Activated naive CD8-positive, alpha-beta T cell treated with anti-CD3 and anti-CD28 coated beads for 36 hours (primary cell): ENCODE measurements at regions not wholly inside any gene's neighbourhood (a gene's known extent, or its start where the extent isn't known, plus 50 kb on each side); places are given as distances from the start of the nearest gene placed in this dataset.

ENCODE experiments used
- DNase-seq: peaks from one replicate; pipeline ENCODE4 v3.0.0; 2021
- H3K27ac Mint-ChIP-seq: one replicate; pipeline ENCODE4 v1.8.0; 2022; ENCODE audit warnings: mild to moderate bottlenecking, moderate library complexity, mixed read lengths
- H3K27me3 Mint-ChIP-seq: one replicate; pipeline ENCODE4 v1.8.0; 2022; ENCODE audit warnings: mild to moderate bottlenecking, mixed read lengths
- H3K36me3 Mint-ChIP-seq: one replicate; pipeline ENCODE4 v1.8.0; 2021; ENCODE audit warnings: mild to moderate bottlenecking, mixed read lengths
- H3K4me1 Mint-ChIP-seq: one replicate; pipeline ENCODE4 v1.8.0; 2021; ENCODE audit warnings: mixed read lengths
- H3K4me3 Mint-ChIP-seq: one replicate; pipeline ENCODE4 v1.8.0; 2022; ENCODE audit warnings: mild to moderate bottlenecking, moderate library complexity, mixed read lengths
- H3K9me3 Mint-ChIP-seq: one replicate; pipeline ENCODE4 v1.8.0; 2022; ENCODE audit warnings: mixed read lengths

DNA sequence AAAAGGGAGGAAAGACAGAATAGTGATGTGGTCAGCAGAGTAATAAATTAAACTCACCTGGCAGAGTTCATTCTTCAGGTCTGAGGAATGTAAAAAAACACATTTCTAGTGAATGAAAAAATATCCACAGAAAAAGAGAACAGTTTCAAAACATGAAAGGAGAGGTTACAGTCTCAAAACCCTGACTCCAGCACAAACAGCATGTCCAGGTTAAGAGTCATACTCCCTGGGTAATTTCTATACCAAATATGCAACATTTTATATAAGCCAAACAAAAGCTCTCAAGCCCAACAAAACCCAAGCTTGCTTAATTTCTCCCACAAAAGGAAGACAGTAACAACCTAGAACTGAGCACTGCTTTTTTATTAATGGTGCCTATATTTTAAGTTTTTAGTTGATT is 173.0 kb downstream of the NTMT2 start:
- DNase-seq = no peak
- H3K4me3 Mint-ChIP-seq = no peak overlapping the region
- H3K4me1 Mint-ChIP-seq = no peaks in the 10 kb centered on the region
- H3K27me3 Mint-ChIP-seq = no peaks in the 10 kb centered on the region
- no peaks in the 10 kb centered on the region for H3K9me3 Mint-ChIP-seq
- H3K36me3 Mint-ChIP-seq = no peaks in the 10 kb centered on the region
- H3K27ac Mint-ChIP-seq = no peak overlapping the region

DNA sequence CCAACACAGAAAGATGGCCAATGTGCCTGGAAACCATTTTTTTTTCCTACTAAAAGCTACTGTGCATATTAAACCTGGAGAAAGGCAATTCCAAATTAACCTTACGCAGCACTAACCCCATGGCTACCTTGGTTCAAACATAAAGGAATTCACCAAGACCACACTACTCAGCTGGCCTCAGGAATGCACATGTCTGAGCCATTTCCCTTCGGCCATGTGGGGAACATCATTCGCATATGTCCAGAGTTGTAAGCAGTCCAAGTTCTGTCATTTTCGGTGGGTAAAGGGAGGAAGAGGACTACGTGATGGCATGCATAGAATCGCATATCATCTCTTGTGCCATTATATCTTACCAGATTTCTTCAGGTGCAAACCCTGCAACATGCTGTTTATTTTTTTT is 175.4 kb downstream of the NTMT2 start:
- Mint-ChIP-seq H3K27me3 (no peaks in the 10 kb centered on the region), H3K27ac (no peak overlapping the region), H3K4me1 (no peaks in the 10 kb centered on the region), H3K36me3 (no peaks in the 10 kb centered on the region), H3K9me3 (no peaks in the 10 kb centered on the region), H3K4me3 (no peak overlapping the region)
- no peak for DNase-seq

DNA sequence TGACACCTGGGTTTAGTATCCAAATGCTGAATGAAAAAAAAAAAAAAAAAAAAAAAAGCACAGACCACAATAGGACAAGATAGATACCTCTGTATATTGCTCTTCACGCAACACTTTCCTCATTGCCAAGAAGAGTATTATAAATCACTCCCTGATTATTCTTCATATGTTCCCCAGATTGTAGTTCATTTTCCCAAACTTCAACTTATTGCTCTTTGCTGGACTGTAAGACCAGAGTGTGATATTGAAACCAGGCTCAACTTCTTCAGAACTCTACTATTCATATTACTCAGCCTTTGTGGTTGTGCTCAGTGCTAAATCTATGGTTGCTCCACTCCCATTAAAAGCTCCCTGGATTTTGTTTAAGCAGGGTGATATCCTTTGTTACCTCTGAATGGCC is 180.4 kb downstream of the NTMT2 start:
- no peaks in the 10 kb centered on the region for H3K36me3 Mint-ChIP-seq
- no peaks in the 10 kb centered on the region for H3K4me1 Mint-ChIP-seq
- H3K27ac Mint-ChIP-seq = no peak overlapping the region
- peaks cover 6% of the 10 kb centered on the region for H3K27me3 Mint-ChIP-seq
- DNase-seq = no peak
- no peaks in the 10 kb centered on the region for H3K9me3 Mint-ChIP-seq
- H3K4me3 Mint-ChIP-seq = no peak overlapping the region

DNA sequence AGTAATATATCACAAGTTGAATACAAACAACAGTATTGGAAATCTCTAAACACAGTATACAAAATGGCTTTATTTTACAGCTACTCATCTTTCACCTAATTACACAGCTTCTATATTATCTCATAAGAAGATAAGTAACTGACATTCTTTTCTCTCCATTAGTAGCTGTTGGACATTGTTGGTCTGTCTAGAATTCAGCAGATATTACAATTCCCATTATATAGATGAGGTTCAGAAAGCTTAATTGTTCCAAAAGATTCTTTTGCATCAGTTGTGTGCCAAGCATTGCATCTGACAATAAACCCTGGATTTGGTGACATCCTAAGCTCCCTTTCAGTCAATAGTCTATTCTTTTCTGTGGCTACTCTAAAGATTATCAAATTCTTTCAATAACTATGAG is 187.0 kb downstream of the NTMT2 start:
- Mint-ChIP-seq H3K36me3 (no peaks in the 10 kb centered on the region), H3K27me3 (peaks cover 6% of the 10 kb centered on the region), H3K4me3 (no peak overlapping the region), H3K27ac (no peak overlapping the region), H3K9me3 (no peaks in the 10 kb centered on the region), H3K4me1 (no peaks in the 10 kb centered on the region)
- DNase-seq = no peak

DNA sequence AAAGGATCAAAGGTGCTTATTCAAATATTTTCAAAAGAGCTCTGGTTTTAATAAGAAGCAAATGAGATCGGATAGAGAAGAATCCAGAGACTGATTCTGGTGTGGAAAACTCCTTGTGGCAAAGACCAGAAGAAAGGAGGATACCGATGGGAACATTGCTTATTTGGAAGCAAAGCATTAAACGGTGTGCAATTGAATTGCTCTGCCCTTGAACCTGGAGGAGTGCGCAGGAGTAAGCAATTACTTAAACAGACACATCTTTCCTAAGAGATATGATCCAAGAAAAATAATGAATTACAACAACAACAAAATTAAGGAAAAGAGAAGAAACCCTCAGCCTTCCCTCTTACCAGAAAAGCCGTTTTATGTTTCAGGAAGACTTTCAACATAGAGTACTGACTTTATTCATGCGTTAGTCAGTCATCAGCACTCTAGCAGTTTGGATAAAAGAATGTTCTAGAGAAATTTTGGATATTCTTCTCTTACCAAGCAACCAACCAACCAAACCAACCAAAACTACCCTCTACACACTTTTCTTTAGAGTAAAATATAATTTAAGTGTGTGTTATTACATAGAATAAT is 191.7 kb downstream of the NTMT2 start:
- no peak for DNase-seq
- H3K4me1 Mint-ChIP-seq = no peaks in the 10 kb centered on the region
- H3K4me3 Mint-ChIP-seq = no peak overlapping the region
- H3K36me3 Mint-ChIP-seq = no peaks in the 10 kb centered on the region
- no peak overlapping the region for H3K27ac Mint-ChIP-seq
- H3K27me3 Mint-ChIP-seq = peaks cover 19% of the 10 kb centered on the region
- H3K9me3 Mint-ChIP-seq = no peaks in the 10 kb centered on the region

DNA sequence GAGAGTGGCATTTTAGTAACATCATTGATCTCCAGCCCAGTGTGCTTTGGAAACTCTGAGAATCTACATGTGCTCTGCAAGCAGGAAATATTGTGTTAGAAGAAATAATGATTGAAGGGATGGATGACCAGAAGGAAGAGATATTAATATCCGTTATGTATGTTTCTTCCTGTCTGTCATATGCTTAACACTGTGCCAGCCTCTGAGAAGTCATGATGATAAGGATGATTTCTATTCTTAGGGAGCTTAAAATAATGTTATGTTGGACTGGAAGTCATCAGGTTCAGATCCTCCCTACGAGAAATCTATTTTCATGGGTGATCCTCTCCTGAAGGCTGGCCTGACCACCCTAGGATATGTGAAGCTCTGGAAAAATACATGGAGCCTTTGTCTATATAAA is 192.4 kb upstream of the GORAB start:
- no peaks in the 10 kb centered on the region for H3K4me1 Mint-ChIP-seq
- DNase-seq = no peak
- H3K4me3 Mint-ChIP-seq = no peak overlapping the region
- H3K9me3 Mint-ChIP-seq = no peaks in the 10 kb centered on the region
- peaks cover 24% of the 10 kb centered on the region for H3K27me3 Mint-ChIP-seq
- no peaks in the 10 kb centered on the region for H3K36me3 Mint-ChIP-seq
- no peak overlapping the region for H3K27ac Mint-ChIP-seq

DNA sequence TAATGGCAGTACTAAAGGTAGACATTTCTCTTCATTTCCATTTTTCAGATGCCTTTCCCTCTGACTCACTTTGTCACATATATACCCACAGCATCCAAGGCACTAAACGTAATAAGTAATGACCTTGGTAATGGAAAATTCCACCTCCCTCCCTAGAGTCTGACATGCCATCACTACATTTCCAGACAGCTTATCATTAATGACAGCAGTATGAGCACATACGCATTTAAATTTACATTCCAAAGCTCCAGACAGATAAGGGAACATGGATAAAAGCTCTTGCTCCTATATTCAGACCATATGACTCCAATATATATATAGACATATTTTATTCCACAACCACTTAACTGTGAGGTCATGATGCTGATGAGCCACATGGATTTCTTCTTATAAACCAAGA is 191.7 kb upstream of the GORAB start:
- no peak overlapping the region for H3K4me3 Mint-ChIP-seq
- no peaks in the 10 kb centered on the region for H3K36me3 Mint-ChIP-seq
- H3K27me3 Mint-ChIP-seq = peaks cover 29% of the 10 kb centered on the region
- H3K9me3 Mint-ChIP-seq = no peaks in the 10 kb centered on the region
- DNase-seq = no peak
- H3K27ac Mint-ChIP-seq = no peak overlapping the region
- no peaks in the 10 kb centered on the region for H3K4me1 Mint-ChIP-seq

DNA sequence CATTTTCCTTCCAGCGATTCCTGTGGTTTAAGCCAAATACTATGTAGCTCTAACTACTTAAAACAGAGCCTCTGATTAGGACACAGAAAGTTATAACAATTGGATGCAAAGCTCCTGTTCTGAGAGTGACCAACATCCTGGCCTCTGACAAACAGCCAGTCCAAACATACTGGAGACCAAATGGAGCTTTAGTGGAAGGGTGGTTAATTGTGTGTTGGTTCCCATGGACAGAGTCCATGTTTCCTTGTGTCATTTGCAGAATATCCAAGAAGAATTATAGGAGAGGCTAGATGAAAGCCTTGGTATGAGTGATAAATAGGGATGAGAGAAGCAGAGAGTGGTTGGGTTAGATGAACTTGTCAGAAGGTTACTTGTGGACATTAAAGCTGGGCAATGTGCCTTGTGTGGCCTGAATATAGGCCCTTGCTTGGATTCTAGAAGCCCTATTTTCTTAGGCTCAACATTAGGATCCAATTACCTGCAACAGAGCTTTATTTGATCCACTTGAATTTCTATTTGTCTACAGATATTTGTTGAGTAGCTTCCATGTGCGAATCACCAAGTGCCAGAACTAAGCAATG is 180.5 kb upstream of the GORAB start:
- no peak for DNase-seq
- peaks cover 19% of the 10 kb centered on the region for H3K27me3 Mint-ChIP-seq
- H3K27ac Mint-ChIP-seq = no peak overlapping the region
- no peaks in the 10 kb centered on the region for H3K36me3 Mint-ChIP-seq
- no peaks in the 10 kb centered on the region for H3K4me1 Mint-ChIP-seq
- peaks cover 1% of the 10 kb centered on the region for H3K9me3 Mint-ChIP-seq
- no peak overlapping the region for H3K4me3 Mint-ChIP-seq

DNA sequence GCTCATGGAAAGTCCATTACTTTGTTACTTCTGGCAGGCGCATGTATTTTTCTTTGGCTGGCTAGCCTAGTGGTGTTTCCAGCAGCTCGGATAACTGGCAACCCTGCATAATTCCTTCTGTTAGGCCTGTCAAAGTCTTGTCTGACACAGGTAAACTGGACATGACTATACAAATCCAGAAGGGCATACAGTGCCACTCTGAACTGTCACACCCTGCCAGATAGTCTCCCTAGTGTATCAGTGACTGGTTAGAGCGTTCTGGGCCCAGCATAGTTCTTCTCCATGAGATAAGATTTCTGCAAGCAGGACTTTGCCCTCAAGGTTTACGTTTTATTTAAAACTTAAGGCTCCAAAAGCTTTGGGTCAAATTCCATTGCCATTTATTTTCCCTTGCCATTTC is 177.7 kb upstream of the GORAB start:
- Mint-ChIP-seq H3K9me3 (peaks cover 5% of the 10 kb centered on the region), H3K4me1 (no peaks in the 10 kb centered on the region), H3K4me3 (no peak overlapping the region), H3K27ac (no peak overlapping the region), H3K36me3 (no peaks in the 10 kb centered on the region), H3K27me3 (peaks cover 13% of the 10 kb centered on the region)
- DNase-seq = no peak

DNA sequence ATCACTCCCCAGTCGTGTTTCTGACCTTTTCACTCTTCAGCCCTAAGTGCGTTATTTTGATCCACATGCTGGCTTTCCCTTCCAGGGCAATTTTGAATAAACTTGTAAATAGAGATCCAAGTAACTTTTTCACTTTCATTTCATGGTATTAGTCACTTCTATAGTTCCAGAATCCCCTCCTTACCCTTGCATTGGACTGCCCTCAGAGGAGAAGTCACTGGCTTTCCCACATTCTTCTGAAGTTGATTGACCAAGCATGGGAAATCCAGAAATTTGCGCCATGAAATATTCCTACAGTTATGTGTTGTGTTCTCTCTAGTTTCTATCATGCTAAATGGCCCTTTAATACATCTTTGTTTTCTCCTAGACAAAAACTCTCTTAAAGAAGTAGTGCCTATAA is 177.3 kb upstream of the GORAB start:
- no peak overlapping the region for H3K27ac Mint-ChIP-seq
- no peak for DNase-seq

DNA sequence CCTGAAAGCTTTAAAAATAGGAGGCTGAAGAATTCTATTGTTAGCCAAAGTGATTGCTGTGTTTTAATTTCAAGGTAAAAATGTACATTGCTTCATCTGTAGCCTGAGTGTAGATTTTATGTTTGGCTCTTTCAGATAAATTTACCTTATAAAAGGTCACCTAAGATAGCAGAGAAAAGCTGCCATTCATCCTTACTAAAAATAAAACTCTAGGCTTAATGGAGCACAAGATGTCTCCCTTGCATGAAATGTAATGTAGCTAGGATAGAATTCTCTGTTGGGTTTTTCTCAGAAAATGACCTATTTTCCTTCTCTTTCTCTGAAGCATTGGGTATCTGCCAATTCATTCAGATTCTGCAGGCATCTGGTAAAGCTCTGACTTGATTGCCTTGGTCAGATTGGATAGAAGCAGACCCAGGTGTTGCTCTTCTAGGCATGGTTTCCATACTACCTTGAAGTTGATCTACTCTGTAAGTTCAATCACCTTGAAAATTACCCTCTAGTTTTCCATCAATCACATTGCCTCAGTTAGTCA is 176.6 kb upstream of the GORAB start:
- no peak overlapping the region for H3K4me3 Mint-ChIP-seq
- H3K36me3 Mint-ChIP-seq = no peaks in the 10 kb centered on the region
- no peaks in the 10 kb centered on the region for H3K4me1 Mint-ChIP-seq
- H3K27me3 Mint-ChIP-seq = peaks cover 9% of the 10 kb centered on the region
- H3K27ac Mint-ChIP-seq = no peak overlapping the region
- no peak for DNase-seq
- peaks cover 10% of the 10 kb centered on the region for H3K9me3 Mint-ChIP-seq

More for the DNA sequence above, 177.3 kb upstream of the GORAB start:
- Mint-ChIP-seq H3K4me3 (no peak overlapping the region), H3K4me1 (no peaks in the 10 kb centered on the region), H3K36me3 (no peaks in the 10 kb centered on the region), H3K27me3 (peaks cover 9% of the 10 kb centered on the region), H3K9me3 (peaks cover 6% of the 10 kb centered on the region)

DNA sequence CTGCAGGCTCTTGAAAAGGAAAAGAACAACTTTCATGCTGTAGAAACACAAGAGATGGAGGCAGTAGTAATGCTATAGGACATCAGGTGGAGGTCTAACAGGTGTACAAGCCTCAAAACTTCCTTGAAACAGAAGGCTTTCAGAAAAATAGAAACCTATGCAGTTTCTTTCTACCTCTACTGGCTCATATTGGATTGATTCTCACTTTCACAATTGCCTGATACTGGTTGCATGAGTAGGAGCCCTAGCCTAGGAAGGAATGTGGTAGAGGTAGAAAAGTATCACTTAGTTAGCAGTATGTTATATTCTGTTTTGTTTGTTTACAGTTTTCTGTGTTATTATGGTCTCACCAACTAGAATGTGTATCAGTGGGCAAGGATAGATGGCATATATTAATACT is 175.4 kb upstream of the GORAB start:
- Mint-ChIP-seq H3K27ac (no peak overlapping the region), H3K27me3 (peaks cover 9% of the 10 kb centered on the region), H3K36me3 (no peaks in the 10 kb centered on the region), H3K4me3 (no peak overlapping the region), H3K9me3 (peaks cover 10% of the 10 kb centered on the region), H3K4me1 (no peaks in the 10 kb centered on the region)
- no peak for DNase-seq

DNA sequence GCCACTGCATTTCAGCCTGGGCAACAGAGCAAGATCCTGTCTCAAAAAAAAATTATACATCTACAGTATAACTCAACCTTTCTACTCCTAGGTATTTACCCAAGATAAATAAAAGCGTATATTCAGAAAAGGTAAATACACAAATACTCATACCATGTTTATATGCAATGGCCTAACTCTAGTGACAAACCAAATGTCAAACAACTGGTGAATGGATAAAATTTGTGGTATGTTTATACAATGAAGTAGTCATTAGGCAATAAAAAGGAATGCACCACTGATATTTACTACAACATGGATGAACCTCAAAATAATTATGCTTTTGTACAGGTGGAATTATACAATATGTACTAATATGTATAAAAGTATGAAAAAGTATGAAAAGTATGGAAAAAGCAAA is 174.2 kb upstream of the GORAB start:
- Mint-ChIP-seq H3K4me3 (no peak overlapping the region), H3K27me3 (peaks cover 9% of the 10 kb centered on the region), H3K4me1 (no peaks in the 10 kb centered on the region), H3K36me3 (no peaks in the 10 kb centered on the region), H3K9me3 (peaks cover 11% of the 10 kb centered on the region), H3K27ac (no peak overlapping the region)
- no peak for DNase-seq

DNA sequence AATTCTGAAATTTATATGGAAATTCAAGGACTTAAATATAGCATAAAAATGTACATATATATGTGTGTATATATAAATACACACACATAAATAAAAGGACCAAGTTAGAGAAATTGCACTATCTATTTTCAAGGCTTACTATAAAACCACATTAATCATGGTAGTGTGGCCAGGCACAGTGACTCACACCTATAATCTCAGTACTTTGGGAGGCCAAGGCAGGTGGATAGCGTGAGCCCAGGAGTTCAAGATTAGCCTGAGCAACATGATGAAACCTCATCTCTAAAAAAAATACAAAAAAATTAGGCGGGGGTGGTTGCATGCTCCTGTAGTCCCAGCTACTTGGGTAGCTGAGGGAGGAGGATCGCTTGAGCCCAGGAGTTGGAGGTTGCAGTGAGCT is 171.4 kb upstream of the GORAB start:
- Mint-ChIP-seq H3K4me1 (no peaks in the 10 kb centered on the region), H3K36me3 (no peaks in the 10 kb centered on the region), H3K4me3 (no peak overlapping the region), H3K27ac (no peak overlapping the region), H3K9me3 (peaks cover 21% of the 10 kb centered on the region), H3K27me3 (no peaks in the 10 kb centered on the region)
- DNase-seq = no peak

DNA sequence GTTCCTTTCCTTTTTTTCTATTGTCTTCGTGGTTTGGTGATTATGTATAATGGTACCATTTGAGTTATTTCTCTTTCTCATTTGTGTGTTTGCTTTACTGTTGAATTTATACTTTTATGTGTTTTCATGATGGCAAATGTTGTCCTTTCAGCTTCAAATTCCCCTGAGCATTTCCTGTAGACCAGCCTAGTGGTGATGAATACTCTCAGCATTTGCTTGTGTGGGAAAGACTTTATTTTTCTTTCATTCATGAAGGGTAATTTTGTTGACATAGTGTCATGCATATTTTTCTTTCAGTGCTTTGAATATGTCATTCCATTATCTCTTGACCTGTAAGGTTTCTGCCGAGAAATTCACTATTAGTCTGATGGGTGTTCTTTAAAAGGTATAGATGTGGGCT is 166.6 kb upstream of the GORAB start:
- Mint-ChIP-seq H3K27ac (no peak overlapping the region), H3K36me3 (no peaks in the 10 kb centered on the region), H3K4me1 (no peaks in the 10 kb centered on the region), H3K9me3 (peaks cover 19% of the 10 kb centered on the region), H3K27me3 (peaks cover 4% of the 10 kb centered on the region), H3K4me3 (no peak overlapping the region)
- DNase-seq = no peak

DNA sequence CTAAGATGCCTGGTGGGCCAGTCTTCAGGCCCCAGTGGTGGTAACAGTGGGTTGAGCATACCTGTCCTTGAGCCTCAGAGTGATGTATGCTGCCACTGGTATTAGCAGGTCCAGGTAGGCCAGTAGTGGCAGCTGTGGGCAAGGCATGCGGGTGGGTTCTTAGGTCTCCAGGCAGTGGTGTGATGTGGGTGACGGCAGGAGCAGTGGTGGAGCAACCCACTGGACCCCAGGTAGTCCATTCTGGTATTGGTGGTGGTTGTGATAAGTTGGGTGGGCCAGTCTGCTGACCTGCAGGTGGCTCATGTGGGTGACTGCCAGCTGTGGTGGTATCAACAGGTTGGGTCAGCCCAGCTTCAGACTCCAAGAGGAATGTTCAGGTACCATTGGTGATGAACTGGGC is 165.0 kb upstream of the GORAB start:
- H3K27me3 Mint-ChIP-seq = peaks cover 4% of the 10 kb centered on the region
- peaks cover 19% of the 10 kb centered on the region for H3K9me3 Mint-ChIP-seq
- H3K4me1 Mint-ChIP-seq = no peaks in the 10 kb centered on the region
- H3K27ac Mint-ChIP-seq = no peak overlapping the region
- no peak overlapping the region for H3K4me3 Mint-ChIP-seq
- no peaks in the 10 kb centered on the region for H3K36me3 Mint-ChIP-seq
- DNase-seq = no peak
